Ovary (tissue), 3 donors: ENCODE measurements at regions not wholly inside any gene's neighbourhood (a gene's known extent, or its start where the extent isn't known, plus 50 kb on each side); places are given as distances from the start of the nearest gene placed in this dataset.

Experiments used
- CTCF ChIP-seq, 3 donors: fragments of 450-650 bp in 2 of 3; fragments of 200-600 bp in 1 of 3; IDR thresholded peaks; one replicate each; pipeline versions ENCODE4 v1.5.1 to v1.8.0; 2016 to 2022; ENCODE audit warnings: antibody characterized with exemption in 3 of 3, mild to moderate bottlenecking in 1 of 3
- EP300 ChIP-seq: sonication (generic); formaldehyde crosslinking; IDR thresholded peaks from one replicate; pipeline ENCODE4 v1.6.1; 2017; ENCODE audit warnings: antibody characterized with exemption
- donor health status: DM: no; HTN: no; CAD: no.

GRCh38 chr13:107342747-107343146 lies 774.8 kb upstream of the ARGLU1 start:
- no peak for TF ChIP-seq CTCF (IDR thresholded peaks at IDR 0.05)
- TF ChIP-seq EP300, result no peak
